ENCODE measurements at regions not wholly inside any gene's neighbourhood (a gene's known extent, or its start where the extent isn't known, plus 50 kb on each side); places are given as distances from the start of the nearest gene placed in this dataset.

DNA sequence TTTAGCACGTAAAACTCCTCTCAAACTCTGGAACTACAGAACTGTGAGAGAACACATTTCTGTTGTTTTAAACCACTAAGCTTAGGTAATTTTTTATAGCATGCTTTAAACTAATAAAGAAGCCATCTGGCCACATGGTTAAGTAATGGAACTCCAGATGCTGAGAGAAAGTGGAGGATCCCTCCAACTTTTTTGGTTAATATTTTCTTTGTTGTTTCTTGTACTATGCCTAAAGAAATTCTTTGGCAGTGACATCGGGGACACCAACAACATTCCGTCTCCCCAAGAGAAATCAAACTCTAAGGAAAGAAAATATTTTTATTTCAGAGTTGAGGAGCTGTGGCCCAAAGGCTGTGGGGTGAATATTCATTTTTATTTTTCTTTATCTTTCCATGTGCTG, 734.8 kb upstream of the CDH9 start:
- TF ChIP-seq NFIC (IDR thresholded peaks at IDR 0.05) = no peak
- TF ChIP-seq TAF1 (IDR thresholded peaks at IDR 0.05; ENCODE audit: low read depth) = no peak
- no peak for TF ChIP-seq TEAD4 (IDR thresholded peaks at IDR 0.05)
- no peak for TF ChIP-seq ZBTB7A (IDR thresholded peaks at IDR 0.05; ENCODE audit: low read depth)
- TF ChIP-seq, protein P1, sequence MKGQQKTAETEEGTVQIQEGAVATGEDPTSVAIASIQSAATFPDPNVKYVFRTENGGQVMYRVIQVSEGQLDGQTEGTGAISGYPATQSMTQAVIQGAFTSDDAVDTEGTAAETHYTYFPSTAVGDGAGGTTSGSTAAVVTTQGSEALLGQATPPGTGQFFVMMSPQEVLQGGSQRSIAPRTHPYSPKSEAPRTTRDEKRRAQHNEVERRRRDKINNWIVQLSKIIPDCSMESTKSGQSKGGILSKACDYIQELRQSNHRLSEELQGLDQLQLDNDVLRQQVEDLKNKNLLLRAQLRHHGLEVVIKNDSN (IDR thresholded peaks at IDR 0.05) = no peak
- no peak for TF ChIP-seq RAD21 (IDR thresholded peaks at IDR 0.05; ENCODE audit: low read depth)
- no peak for TF ChIP-seq TCF12 (IDR thresholded peaks at IDR 0.05; ENCODE audit: low read depth)
- TF ChIP-seq, protein P2, sequence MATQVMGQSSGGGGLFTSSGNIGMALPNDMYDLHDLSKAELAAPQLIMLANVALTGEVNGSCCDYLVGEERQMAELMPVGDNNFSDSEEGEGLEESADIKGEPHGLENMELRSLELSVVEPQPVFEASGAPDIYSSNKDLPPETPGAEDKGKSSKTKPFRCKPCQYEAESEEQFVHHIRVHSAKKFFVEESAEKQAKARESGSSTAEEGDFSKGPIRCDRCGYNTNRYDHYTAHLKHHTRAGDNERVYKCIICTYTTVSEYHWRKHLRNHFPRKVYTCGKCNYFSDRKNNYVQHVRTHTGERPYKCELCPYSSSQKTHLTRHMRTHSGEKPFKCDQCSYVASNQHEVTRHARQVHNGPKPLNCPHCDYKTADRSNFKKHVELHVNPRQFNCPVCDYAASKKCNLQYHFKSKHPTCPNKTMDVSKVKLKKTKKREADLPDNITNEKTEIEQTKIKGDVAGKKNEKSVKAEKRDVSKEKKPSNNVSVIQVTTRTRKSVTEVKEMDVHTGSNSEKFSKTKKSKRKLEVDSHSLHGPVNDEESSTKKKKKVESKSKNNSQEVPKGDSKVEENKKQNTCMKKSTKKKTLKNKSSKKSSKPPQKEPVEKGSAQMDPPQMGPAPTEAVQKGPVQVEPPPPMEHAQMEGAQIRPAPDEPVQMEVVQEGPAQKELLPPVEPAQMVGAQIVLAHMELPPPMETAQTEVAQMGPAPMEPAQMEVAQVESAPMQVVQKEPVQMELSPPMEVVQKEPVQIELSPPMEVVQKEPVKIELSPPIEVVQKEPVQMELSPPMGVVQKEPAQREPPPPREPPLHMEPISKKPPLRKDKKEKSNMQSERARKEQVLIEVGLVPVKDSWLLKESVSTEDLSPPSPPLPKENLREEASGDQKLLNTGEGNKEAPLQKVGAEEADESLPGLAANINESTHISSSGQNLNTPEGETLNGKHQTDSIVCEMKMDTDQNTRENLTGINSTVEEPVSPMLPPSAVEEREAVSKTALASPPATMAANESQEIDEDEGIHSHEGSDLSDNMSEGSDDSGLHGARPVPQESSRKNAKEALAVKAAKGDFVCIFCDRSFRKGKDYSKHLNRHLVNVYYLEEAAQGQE (IDR thresholded peaks at IDR 0.05; ENCODE audit: low read depth) = no peak
- no peak for TF ChIP-seq EP300 (IDR thresholded peaks at IDR 0.05; ENCODE audit: borderline replicate concordance)
- TF ChIP-seq, protein P3, sequence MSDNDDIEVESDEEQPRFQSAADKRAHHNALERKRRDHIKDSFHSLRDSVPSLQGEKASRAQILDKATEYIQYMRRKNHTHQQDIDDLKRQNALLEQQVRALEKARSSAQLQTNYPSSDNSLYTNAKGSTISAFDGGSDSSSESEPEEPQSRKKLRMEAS (IDR thresholded peaks at IDR 0.05) = no peak
- TF ChIP-seq EGR1 (IDR thresholded peaks at IDR 0.05) = no peak
- TF ChIP-seq CREB1 (IDR thresholded peaks at IDR 0.05; ENCODE audit: low read depth) = no peak
- no peak for TF ChIP-seq YY1 (IDR thresholded peaks at IDR 0.05; ENCODE audit: low read depth)
- no peak for TF ChIP-seq CEBPB (IDR thresholded peaks at IDR 0.05)
- no peak for TF ChIP-seq FOXM1 (IDR thresholded peaks at IDR 0.05; ENCODE audit: borderline replicate concordance, low read depth)

DNA sequence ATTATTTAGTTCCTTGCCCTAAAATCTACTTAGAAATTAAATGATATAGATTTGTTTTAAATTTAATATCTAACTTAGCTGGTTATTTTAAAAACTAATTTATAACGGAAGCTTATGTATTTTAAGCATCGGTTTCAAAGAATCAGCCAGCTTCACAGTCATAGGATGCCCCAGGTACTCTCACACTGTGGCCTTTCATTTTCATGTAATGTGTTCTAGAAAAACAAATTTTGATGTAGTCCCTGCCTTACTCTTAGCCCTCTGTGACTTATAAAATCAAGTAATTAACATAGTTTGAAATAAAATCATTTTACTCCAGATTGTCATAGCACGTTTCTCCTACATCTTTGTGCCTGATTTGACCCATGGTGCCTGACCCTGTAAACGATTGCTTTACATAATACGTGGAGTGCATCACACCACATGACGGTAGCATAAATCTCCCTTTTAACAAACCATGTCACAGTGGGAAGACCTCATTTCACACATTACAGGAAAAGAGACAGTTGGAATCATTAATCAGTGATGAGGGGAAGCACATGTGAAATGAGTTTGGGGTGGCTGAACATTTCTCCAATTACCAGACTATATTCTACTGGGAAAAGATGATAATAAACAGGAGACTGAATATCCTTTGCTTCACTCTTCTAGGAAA, 731.5 kb upstream of the CDH9 start:
- no peak for TF ChIP-seq CREB1 (IDR thresholded peaks at IDR 0.05; ENCODE audit: low read depth)
- TF ChIP-seq EGR1 (IDR thresholded peaks at IDR 0.05) = no peak
- no peak for TF ChIP-seq NFIC (IDR thresholded peaks at IDR 0.05)
- no peak for TF ChIP-seq TEAD4 (IDR thresholded peaks at IDR 0.05)
- no peak for TF ChIP-seq FOXM1 (IDR thresholded peaks at IDR 0.05; ENCODE audit: borderline replicate concordance, low read depth)
- TF ChIP-seq EP300 (IDR thresholded peaks at IDR 0.05; ENCODE audit: borderline replicate concordance) = no peak
- no peak for TF ChIP-seq ZBTB7A (IDR thresholded peaks at IDR 0.05; ENCODE audit: low read depth)
- TF ChIP-seq, protein P3 (IDR thresholded peaks at IDR 0.05) = no peak
- TF ChIP-seq CEBPB (IDR thresholded peaks at IDR 0.05) = no peak
- TF ChIP-seq YY1 (IDR thresholded peaks at IDR 0.05; ENCODE audit: low read depth) = no peak
- TF ChIP-seq, protein P2 (IDR thresholded peaks at IDR 0.05; ENCODE audit: low read depth) = no peak
- TF ChIP-seq, protein P1 (IDR thresholded peaks at IDR 0.05) = no peak
- no peak for TF ChIP-seq TCF12 (IDR thresholded peaks at IDR 0.05; ENCODE audit: low read depth)
- no peak for TF ChIP-seq TAF1 (IDR thresholded peaks at IDR 0.05; ENCODE audit: low read depth)
- TF ChIP-seq RAD21 (IDR thresholded peaks at IDR 0.05; ENCODE audit: low read depth) = no peak

DNA sequence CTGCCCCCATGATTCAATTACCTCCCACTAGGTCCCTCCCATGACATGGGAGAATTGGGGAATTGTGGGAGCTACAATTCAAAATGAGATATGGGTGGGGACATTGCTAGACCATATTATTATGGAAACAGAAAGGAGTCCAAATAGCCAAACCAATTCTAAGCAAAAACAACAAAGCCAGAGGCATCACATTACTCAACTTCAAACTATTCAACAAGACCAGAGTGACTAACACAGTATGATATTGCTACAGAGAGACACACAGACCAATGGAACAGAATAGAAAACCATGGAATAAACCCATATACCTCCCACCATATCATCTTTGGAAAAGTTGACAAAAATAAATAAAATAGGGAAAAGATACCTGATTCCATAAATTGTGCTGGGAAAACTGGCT, 710.5 kb upstream of the CDH9 start:
- TF ChIP-seq EGR1 (IDR thresholded peaks at IDR 0.05) = no peak

DNA sequence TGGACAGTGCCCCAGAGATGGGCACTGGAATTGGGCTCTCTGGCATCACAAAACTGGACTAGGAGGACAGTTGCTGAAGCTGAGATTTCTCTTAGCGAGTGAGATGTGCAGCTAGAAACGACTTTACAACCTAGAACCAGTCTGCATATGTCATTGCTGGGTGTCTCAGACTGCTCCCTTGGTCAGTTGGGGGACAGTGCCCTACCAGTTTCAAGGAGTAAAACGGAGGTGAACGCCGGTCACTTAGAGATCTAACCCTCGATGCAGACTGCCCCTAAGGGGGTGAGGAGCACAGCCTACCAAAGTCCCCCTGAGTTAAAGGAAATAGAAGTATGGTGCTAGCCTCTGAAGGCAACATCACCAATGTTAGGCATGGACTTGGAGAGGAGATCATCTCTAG, 704.4 kb upstream of the CDH9 start:
- TF ChIP-seq YY1 (IDR thresholded peaks at IDR 0.05; ENCODE audit: low read depth) (no peak), FOXM1 (IDR thresholded peaks at IDR 0.05; ENCODE audit: borderline replicate concordance, low read depth) (no peak), CREB1 (IDR thresholded peaks at IDR 0.05; ENCODE audit: low read depth) (no peak), EP300 (IDR thresholded peaks at IDR 0.05; ENCODE audit: borderline replicate concordance) (no peak), CEBPB (IDR thresholded peaks at IDR 0.05) (no peak), TEAD4 (IDR thresholded peaks at IDR 0.05) (no peak)
- TF ChIP-seq, protein P1 (IDR thresholded peaks at IDR 0.05) = no peak
- TF ChIP-seq, protein P2 (IDR thresholded peaks at IDR 0.05; ENCODE audit: low read depth) = no peak
- TF ChIP-seq, protein P3 (IDR thresholded peaks at IDR 0.05) = no peak

Measured in Ishikawa (cell line).